Panc1 (cell line): ENCODE measurements at regions not wholly inside any gene's neighbourhood (a gene's known extent, or its start where the extent isn't known, plus 50 kb on each side); places are given as distances from the start of the nearest gene placed in this dataset.
"Not testable (repeated sequence)": the region's sequence is repeated elsewhere in the genome, so short reads cannot be mapped to it uniquely, and the experiment has no call there.

Experiments
- ATAC-seq: fragments of 200-7000 bp; cut with Tn5 transposase; 2 replicates; pipeline ENCODE4 v1.9.1; 2020; ENCODE audit warnings: mild to moderate bottlenecking, moderate library complexity
- BruUV-seq: library from RNA; stranded (reverse); fragments of 400-500 nt; replicated peaks from 2 replicates; lab custom pipeline; 2021; lab: Mats Ljungman, UMichigan
- CTCF ChIA-PET: fragments of 300-600 bp; sonication (Branson Sonifier 250); formaldehyde crosslinking; loops from one replicate; lab custom pipeline; 2022; ENCODE audit warnings: antibody characterized with exemption; lab: Charles Lee
- POLR2A ChIA-PET: fragments of 300-600 bp; sonication (Branson Sonifier 250); formaldehyde crosslinking; loops from one replicate; lab custom pipeline; 2022; ENCODE audit warnings: antibody characterized with exemption; lab: Charles Lee
- DNase-seq: peaks from one replicate; pipeline ENCODE4 v3.0.0-alpha.2; 2010; ENCODE audit warnings: low read depth, low spot score
- H3K27ac ChIP-seq: 2 replicates; pipeline ENCODE4 v1.5.1; 2011; ENCODE audit warnings: mild to moderate bottlenecking, low read length, inconsistent platforms
- H3K27me3 ChIP-seq: fragments of 200-500 bp; sonication (Bioruptor generic); 2 replicates; pipeline ENCODE4 v1.6.0; 2014; ENCODE audit warnings: low read length, inconsistent platforms; ENCODE audit not compliant: control insufficient read depth, insufficient read depth
- H3K36me3 ChIP-seq: fragments of 200-500 bp; sonication (Bioruptor generic); 2 replicates; pipeline ENCODE4 v1.5.1; 2014; ENCODE audit warnings: inconsistent platforms, mild to moderate bottlenecking, low read length, moderate library complexity; ENCODE audit not compliant: control insufficient read depth, insufficient read depth
- H3K4me1 ChIP-seq: 2 replicates; pipeline ENCODE4 v1.5.1; 2011; ENCODE audit warnings: inconsistent platforms, mild to moderate bottlenecking, low read length, moderate library complexity; ENCODE audit not compliant: control insufficient read depth, insufficient read depth
- H3K4me3 ChIP-seq, 2 experiments: 2 replicates each; pipeline ENCODE4 v1.5.1; 2011 to 2012; ENCODE audit warnings: low read depth in 2 of 2, low read length in 2 of 2, mild to moderate bottlenecking in 2 of 2, inconsistent platforms in 1 of 2, moderate library complexity in 1 of 2
- H3K9me3 ChIP-seq: fragments of 200-500 bp; sonication (Bioruptor generic); 2 replicates; pipeline ENCODE4 v1.5.1; 2014; ENCODE audit warnings: low read depth, mild to moderate bottlenecking, inconsistent platforms, low read length, moderate library complexity; ENCODE audit not compliant: control insufficient read depth, insufficient read depth
- POLR2AphosphoS5 ChIP-seq: IDR thresholded peaks from 2 replicates; pipeline ENCODE4 v1.6.1; 2012; ENCODE audit warnings: mild to moderate bottlenecking, low read depth, low read length, moderate library complexity
- SIN3A ChIP-seq: IDR thresholded peaks from 2 replicates; pipeline ENCODE4 v1.6.1; 2012; ENCODE audit warnings: low read depth, mild to moderate bottlenecking, low read length, moderate library complexity, borderline replicate concordance; ENCODE audit not compliant: insufficient read depth
- TCF7L2 ChIP-seq: IDR thresholded peaks from 2 replicates; pipeline ENCODE4 v1.6.1; 2011; ENCODE audit warnings: mild to moderate bottlenecking, low read depth, low read length, inconsistent platforms
- in situ Hi-C: cut with HindIII; loops from 2 replicates; pipeline ENCODE4 v1.10.0; 2016; ENCODE audit warnings: low sequenced_read_pairs, low pct_unique_long_range_greater_than_20kb
- intact Hi-C: fragments of 100-400 bp; cut with micrococcal nuclease; formaldehyde crosslinking; loops from one replicate; pipeline ENCODE4 v1.10.0; 2022; ENCODE audit not compliant: unreplicated experiment
- TF ChIP-seq, protein P1 (sequence below), 2 experiments: IDR thresholded peaks; 2 replicates each; pipeline ENCODE4 v1.6.1; 2011 to 2012; ENCODE audit warnings: low read depth in 2 of 2, control low read depth in 1 of 2, low read length in 1 of 2, mild to moderate bottlenecking in 1 of 2, moderate library complexity in 1 of 2; ENCODE audit not compliant: insufficient read depth in 1 of 2
- TF ChIP-seq, protein P2 (sequence below): fragments of 450-650 bp; IDR thresholded peaks from 2 replicates; pipeline ENCODE4 v1.5.1; 2017; ENCODE audit warnings: mild to moderate bottlenecking

DNA sequence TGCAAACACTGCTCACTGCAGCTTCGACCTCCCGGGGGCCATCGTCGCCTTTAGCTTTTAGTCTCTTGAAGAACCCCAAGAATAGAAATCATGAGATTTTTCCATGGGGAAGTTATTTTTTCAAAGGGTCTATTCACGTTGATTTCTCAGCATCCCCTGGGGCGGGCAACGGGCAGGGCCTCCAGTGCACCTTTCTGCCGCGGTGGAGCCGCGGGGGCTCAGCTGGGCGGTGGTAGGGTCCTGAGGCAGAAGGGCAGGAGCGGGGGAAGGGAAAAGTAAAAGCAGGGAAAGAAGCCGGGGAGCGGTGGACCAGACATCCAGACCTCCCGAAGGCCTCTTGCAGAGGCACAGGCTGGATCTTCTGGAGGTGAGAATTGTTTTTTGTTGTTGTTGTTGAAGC is 253.8 kb downstream of the FAM72C start:
- BruUV-seq = no TSS peak
- DNase-seq (no peak), ATAC-seq (no peak)
- in situ Hi-C loops (no loop called here), intact Hi-C loops (no loop called here)
- no peak overlapping the region for H3K27ac ChIP-seq
- no peaks in the 10 kb centered on the region for H3K4me1 ChIP-seq
- TF ChIP-seq, protein P1, sequence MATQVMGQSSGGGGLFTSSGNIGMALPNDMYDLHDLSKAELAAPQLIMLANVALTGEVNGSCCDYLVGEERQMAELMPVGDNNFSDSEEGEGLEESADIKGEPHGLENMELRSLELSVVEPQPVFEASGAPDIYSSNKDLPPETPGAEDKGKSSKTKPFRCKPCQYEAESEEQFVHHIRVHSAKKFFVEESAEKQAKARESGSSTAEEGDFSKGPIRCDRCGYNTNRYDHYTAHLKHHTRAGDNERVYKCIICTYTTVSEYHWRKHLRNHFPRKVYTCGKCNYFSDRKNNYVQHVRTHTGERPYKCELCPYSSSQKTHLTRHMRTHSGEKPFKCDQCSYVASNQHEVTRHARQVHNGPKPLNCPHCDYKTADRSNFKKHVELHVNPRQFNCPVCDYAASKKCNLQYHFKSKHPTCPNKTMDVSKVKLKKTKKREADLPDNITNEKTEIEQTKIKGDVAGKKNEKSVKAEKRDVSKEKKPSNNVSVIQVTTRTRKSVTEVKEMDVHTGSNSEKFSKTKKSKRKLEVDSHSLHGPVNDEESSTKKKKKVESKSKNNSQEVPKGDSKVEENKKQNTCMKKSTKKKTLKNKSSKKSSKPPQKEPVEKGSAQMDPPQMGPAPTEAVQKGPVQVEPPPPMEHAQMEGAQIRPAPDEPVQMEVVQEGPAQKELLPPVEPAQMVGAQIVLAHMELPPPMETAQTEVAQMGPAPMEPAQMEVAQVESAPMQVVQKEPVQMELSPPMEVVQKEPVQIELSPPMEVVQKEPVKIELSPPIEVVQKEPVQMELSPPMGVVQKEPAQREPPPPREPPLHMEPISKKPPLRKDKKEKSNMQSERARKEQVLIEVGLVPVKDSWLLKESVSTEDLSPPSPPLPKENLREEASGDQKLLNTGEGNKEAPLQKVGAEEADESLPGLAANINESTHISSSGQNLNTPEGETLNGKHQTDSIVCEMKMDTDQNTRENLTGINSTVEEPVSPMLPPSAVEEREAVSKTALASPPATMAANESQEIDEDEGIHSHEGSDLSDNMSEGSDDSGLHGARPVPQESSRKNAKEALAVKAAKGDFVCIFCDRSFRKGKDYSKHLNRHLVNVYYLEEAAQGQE (IDR thresholded peaks at IDR 0.05; ENCODE audit: insufficient read depth in 1 of 2, low read depth in 2 of 2, low read length in 1 of 2) = no peak
- TF ChIP-seq, protein P2, sequence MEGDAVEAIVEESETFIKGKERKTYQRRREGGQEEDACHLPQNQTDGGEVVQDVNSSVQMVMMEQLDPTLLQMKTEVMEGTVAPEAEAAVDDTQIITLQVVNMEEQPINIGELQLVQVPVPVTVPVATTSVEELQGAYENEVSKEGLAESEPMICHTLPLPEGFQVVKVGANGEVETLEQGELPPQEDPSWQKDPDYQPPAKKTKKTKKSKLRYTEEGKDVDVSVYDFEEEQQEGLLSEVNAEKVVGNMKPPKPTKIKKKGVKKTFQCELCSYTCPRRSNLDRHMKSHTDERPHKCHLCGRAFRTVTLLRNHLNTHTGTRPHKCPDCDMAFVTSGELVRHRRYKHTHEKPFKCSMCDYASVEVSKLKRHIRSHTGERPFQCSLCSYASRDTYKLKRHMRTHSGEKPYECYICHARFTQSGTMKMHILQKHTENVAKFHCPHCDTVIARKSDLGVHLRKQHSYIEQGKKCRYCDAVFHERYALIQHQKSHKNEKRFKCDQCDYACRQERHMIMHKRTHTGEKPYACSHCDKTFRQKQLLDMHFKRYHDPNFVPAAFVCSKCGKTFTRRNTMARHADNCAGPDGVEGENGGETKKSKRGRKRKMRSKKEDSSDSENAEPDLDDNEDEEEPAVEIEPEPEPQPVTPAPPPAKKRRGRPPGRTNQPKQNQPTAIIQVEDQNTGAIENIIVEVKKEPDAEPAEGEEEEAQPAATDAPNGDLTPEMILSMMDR = no peak
- TF ChIP-seq SIN3A (no peak), POLR2AphosphoS5 (no peak), TCF7L2 (no peak)
- CTCF ChIA-PET = no interaction called here
- H3K27me3 ChIP-seq = no peaks in the 10 kb centered on the region
- no peaks in the 10 kb centered on the region for H3K36me3 ChIP-seq
- POLR2A ChIA-PET = no interaction called here
- no peak overlapping the region for H3K4me3 ChIP-seq
- H3K9me3 ChIP-seq = no peaks in the 10 kb centered on the region

DNA sequence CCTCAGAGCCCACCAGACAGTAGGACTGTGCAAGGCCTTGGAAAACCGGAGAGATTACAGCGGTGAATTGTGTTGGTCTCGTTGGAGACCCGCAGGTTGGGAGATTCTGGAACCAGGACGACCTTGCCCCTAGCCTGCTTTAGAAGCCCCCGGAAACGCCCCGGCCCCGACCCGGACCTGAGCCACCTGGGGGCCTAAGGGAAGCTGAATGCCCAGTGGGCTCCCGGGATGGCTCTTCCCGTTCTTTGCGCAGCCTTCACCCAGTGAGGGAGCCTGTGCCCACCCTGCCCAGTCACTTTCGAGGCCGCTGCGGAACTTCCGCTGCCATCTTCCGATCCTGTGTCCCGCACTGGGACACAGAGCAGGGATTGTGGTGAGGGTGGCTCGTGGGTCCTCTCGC is 254.4 kb downstream of the FAM72C start:
- Histone ChIP-seq H3K4me1 (no peaks in the 10 kb centered on the region), H3K4me3 (no peak overlapping the region), H3K36me3 (no peaks in the 10 kb centered on the region), H3K9me3 (no peaks in the 10 kb centered on the region), H3K27ac (no peak overlapping the region), H3K27me3 (no peaks in the 10 kb centered on the region)
- TF ChIP-seq SIN3A = no peak
- TF ChIP-seq TCF7L2 = no peak
- TF ChIP-seq, protein P1 (IDR thresholded peaks at IDR 0.05; ENCODE audit: insufficient read depth in 1 of 2, low read depth in 2 of 2, low read length in 1 of 2) = no peak
- TF ChIP-seq, protein P2 = no peak
- no peak for TF ChIP-seq POLR2AphosphoS5
- DNase-seq = no peak
- in situ Hi-C loops = no loop called here
- no TSS peak for BruUV-seq
- ATAC-seq = no peak
- POLR2A ChIA-PET = no interaction called here
- intact Hi-C loops = no loop called here
- CTCF ChIA-PET = no interaction called here

DNA sequence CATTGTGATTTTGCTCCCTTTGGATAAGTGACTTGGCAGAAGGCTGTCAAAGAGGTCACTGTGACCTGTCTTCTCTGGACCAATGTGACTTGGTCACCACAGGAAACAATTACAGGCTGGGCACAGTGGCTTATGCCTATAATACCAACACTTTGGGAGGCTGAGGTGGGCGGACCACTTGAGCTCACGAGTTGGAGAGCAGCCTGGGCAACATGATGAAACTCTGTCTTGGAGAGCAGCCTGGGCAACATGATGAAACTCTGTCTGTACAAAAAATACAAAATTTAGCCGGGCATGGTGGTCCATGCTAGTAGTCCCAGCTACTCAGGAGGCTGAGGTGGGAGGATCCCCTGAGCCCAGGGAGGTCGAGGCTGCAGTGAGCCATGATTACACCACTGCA is 256.9 kb downstream of the FAM72C start:
- POLR2A ChIA-PET, BruUV-seq, H3K4me1 ChIP-seq, CTCF ChIA-PET, H3K9me3 ChIP-seq, in situ Hi-C loops, DNase-seq, ATAC-seq, H3K36me3 ChIP-seq, H3K4me3 ChIP-seq, H3K27ac ChIP-seq, intact Hi-C loops, H3K27me3 ChIP-seq: not testable (repeated sequence)
